HepG2 (cell line): ENCODE measurements at regions not wholly inside any gene's neighbourhood (a gene's known extent, or its start where the extent isn't known, plus 50 kb on each side); places are given as distances from the start of the nearest gene placed in this dataset.

Experiments used
- ATAC-seq: fragments of 200-7000 bp; cut with Tn5 transposase; 3 replicates; pipeline ENCODE4 v1.9.1; 2020; ENCODE audit warnings: mild to moderate bottlenecking, moderate library complexity
- BruUV-seq: library from RNA; stranded (reverse); fragments of 400-500 nt; replicated peaks from 2 replicates; lab custom pipeline; 2021; lab: Mats Ljungman, UMichigan
- CTCF ChIA-PET: fragments of 300-600 bp; formaldehyde crosslinking; extraction: SDS; loops from one replicate; lab custom pipeline; 2021; ENCODE audit warnings: low total read pairs, inconsistent platforms, low intra/inter-chr PET ratio; lab: Yijun Ruan, JAX
- POLR2A ChIA-PET: fragments of 350-600 bp; sonication (Branson Sonifier 250); formaldehyde crosslinking; loops from one replicate; lab custom pipeline; 2020; ENCODE audit warnings: antibody characterized with exemption, inconsistent platforms; lab: Yijun Ruan, JAX
- DNase-seq: peaks from one replicate; pipeline ENCODE4 v3.0.0-alpha.2; 2015; ENCODE audit warnings: low spot score
- FAIRE-seq: peaks from 3 replicates; lab custom pipeline; 2011; peaks lifted over from hg19 to GRCh38; lab: Jason Lieb, UNC
- H2AFZ ChIP-seq: one replicate; pipeline ENCODE4 v1.6.1; 2011; ENCODE audit warnings: low read length, inconsistent platforms
- H3K27ac ChIP-seq: fragments of 300-600 bp; 3 replicates; pipeline ENCODE4 v1.8.0; 2011; ENCODE audit warnings: mixed run types, mild to moderate bottlenecking, mixed read lengths, low read length, inconsistent platforms; ENCODE audit not compliant: insufficient read depth; ENCODE audit errors: extremely low read length
- H3K27me3 ChIP-seq, 2 experiments: fragments of 200-600 bp in 1 of 2; 2 replicates in 1 of 2; 3 replicates in 1 of 2; pipeline versions ENCODE4 v1.6.0 to v1.8.0; 2011; ENCODE audit warnings: low read length in 2 of 2, mild to moderate bottlenecking in 2 of 2, moderate library complexity in 2 of 2, inconsistent platforms in 1 of 2; ENCODE audit not compliant: insufficient read depth in 2 of 2, control insufficient read depth in 1 of 2
- H3K36me3 ChIP-seq, 2 experiments: fragments of 200-600 bp in 1 of 2; replicated peaks in 1 of 2; 2 replicates in 1 of 2; 3 replicates in 1 of 2; pipeline versions ENCODE4 v1.5.1 to v1.8.0; 2011; ENCODE audit warnings: low read length in 2 of 2, inconsistent platforms in 1 of 2; ENCODE audit not compliant: insufficient read depth in 2 of 2, control insufficient read depth in 1 of 2
- H3K4me1 ChIP-seq: 2 replicates; pipeline ENCODE4 v1.5.1; 2012; ENCODE audit warnings: low read length, inconsistent platforms; ENCODE audit not compliant: insufficient read depth
- H3K4me2 ChIP-seq: 2 replicates; pipeline ENCODE4 v1.6.0; 2011; ENCODE audit warnings: low read depth, low read length, inconsistent platforms
- H3K4me3 ChIP-seq, 3 experiments: fragments of 200-600 bp in 1 of 3; sonication (generic), shearing (Covaris generic) in 1 of 3; replicated peaks in 1 of 3; 2 replicates each; pipeline ENCODE4 v1.5.1; 2011 to 2016; ENCODE audit warnings: low read length in 3 of 3, inconsistent platforms in 2 of 3, low read depth in 2 of 3, mild to moderate bottlenecking in 2 of 3, control low read depth in 1 of 3, mixed read lengths in 1 of 3; ENCODE audit not compliant: insufficient read depth in 1 of 3
- H3K79me2 ChIP-seq: one replicate; pipeline ENCODE4 v1.6.1; 2011; ENCODE audit warnings: low read length, inconsistent platforms; ENCODE audit not compliant: insufficient read depth
- H3K9ac ChIP-seq: 2 replicates; pipeline ENCODE4 v1.6.0; 2011; ENCODE audit warnings: mild to moderate bottlenecking, low read depth, low read length, inconsistent platforms; ENCODE audit not compliant: insufficient read depth
- H3K9me3 ChIP-seq: 2 replicates; pipeline ENCODE4 v1.5.1; 2012; ENCODE audit warnings: mild to moderate bottlenecking, low read length
- H4K20me1 ChIP-seq: 2 replicates; pipeline ENCODE4 v1.6.0; 2011; ENCODE audit warnings: inconsistent platforms, mild to moderate bottlenecking, low read length, moderate library complexity; ENCODE audit not compliant: insufficient read depth
- CBX2 ChIP-seq, 2 experiments: fragments of 200-600 bp in 1 of 2; sonication (generic); formaldehyde crosslinking in 1 of 2; IDR thresholded peaks; 2 replicates each; pipeline versions ENCODE4 v1.7.0 to v1.8.1; 2018 to 2022; ENCODE audit warnings: low read depth in 2 of 2, low read length in 1 of 2, mild to moderate bottlenecking in 1 of 2, missing genetic modification reagents in 1 of 2
- JDP2 ChIP-seq: sonication (generic); formaldehyde crosslinking; IDR thresholded peaks from 2 replicates; pipeline ENCODE4 v1.8.1; 2022; ENCODE audit warnings: missing genetic modification reagents, borderline replicate concordance
- MED13 ChIP-seq: sonication (generic); formaldehyde crosslinking; IDR thresholded peaks from 2 replicates; pipeline ENCODE4 v1.5.0; 2020; ENCODE audit warnings: missing genetic modification reagents
- NCOR1 ChIP-seq: fragments of 200-600 bp; sonication (generic); IDR thresholded peaks from 2 replicates; pipeline ENCODE4 v1.7.0; 2017; ENCODE audit warnings: antibody characterized with exemption, low read length, borderline replicate concordance
- SP1 ChIP-seq, 2 experiments: fragments of 450-650 bp in 1 of 2; sonication (generic) in 1 of 2; formaldehyde crosslinking in 1 of 2; IDR thresholded peaks; 2 replicates each; pipeline versions ENCODE4 v1.4.0 to v1.6.1; 2016 to 2020; ENCODE audit warnings: missing genetic modification reagents in 1 of 2
- SRY ChIP-seq: sonication (generic); formaldehyde crosslinking; IDR thresholded peaks from 2 replicates; pipeline ENCODE4 v1.8.0; 2022; ENCODE audit warnings: mild to moderate bottlenecking, missing genetic modification reagents
- ZBTB39 ChIP-seq: sonication (generic); formaldehyde crosslinking; IDR thresholded peaks from 2 replicates; pipeline ENCODE4 v1.5.0; 2020; ENCODE audit warnings: missing genetic modification reagents
- WGBS: methylation state at CpG from one replicate; pipeline ENCODE4 v1.1.6; 2017; ENCODE audit warnings: low lambda C conversion rate; 5-methylcytosine and 5-hydroxymethylcytosine counted together
- in situ Hi-C: cut with HindIII; loops from 2 replicates; pipeline ENCODE4 v1.10.0; 2017; ENCODE audit warnings: low pct_unique_long_range_greater_than_20kb; ENCODE audit not compliant: extremely low pct_ligation_motif_present
- intact Hi-C: fragments of 100-400 bp; cut with micrococcal nuclease; formaldehyde crosslinking; loops from one replicate; pipeline ENCODE4 v1.10.0; 2022; ENCODE audit not compliant: unreplicated experiment
- TF ChIP-seq, protein P1 (sequence below): sonication (generic); formaldehyde crosslinking; IDR thresholded peaks from 2 replicates; pipeline ENCODE4 v1.8.0; 2022; ENCODE audit warnings: missing genetic modification reagents, mild to moderate bottlenecking, borderline replicate concordance

GRCh38 chr21:16536643-16537434 lies 807.1 kb downstream of the USP25 start:
- no peak overlapping the region for H2AFZ ChIP-seq
- FAIRE-seq = no peak
- no peak for TF ChIP-seq NCOR1
- TF ChIP-seq, protein P1, sequence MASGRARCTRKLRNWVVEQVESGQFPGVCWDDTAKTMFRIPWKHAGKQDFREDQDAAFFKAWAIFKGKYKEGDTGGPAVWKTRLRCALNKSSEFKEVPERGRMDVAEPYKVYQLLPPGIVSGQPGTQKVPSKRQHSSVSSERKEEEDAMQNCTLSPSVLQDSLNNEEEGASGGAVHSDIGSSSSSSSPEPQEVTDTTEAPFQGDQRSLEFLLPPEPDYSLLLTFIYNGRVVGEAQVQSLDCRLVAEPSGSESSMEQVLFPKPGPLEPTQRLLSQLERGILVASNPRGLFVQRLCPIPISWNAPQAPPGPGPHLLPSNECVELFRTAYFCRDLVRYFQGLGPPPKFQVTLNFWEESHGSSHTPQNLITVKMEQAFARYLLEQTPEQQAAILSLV (CRISPR knock-in tag) = no peak
- no peak for TF ChIP-seq SRY
- no peak for TF ChIP-seq CBX2 (IDR thresholded peaks at IDR 0.05; ENCODE audit: low read depth, low read length)
- no peak for TF ChIP-seq CBX2 (CRISPR knock-in tag; IDR thresholded peaks at IDR 0.05; ENCODE audit: low read depth)
- TF ChIP-seq SP1 (IDR thresholded peaks at IDR 0.05) = no peak
- no peak for TF ChIP-seq SP1 (CRISPR knock-in tag; IDR thresholded peaks at IDR 0.05)
- no peak for TF ChIP-seq JDP2 (CRISPR knock-in tag)
- no peak for TF ChIP-seq MED13 (CRISPR knock-in tag)
- no peak for TF ChIP-seq ZBTB39
- ChIA-PET CTCF (no interaction called here), POLR2A (no interaction called here)
- 38% methylated on average over 12 of the region's 12 CpGs for WGBS
- no peaks in the 10 kb centered on the region for H3K79me2 ChIP-seq
- no peak overlapping the region for H3K9ac ChIP-seq
- H3K4me1 ChIP-seq = no peaks in the 10 kb centered on the region
- in situ Hi-C loops (no loop called here), intact Hi-C loops (no loop called here)
- H3K36me3 ChIP-seq = no peaks in the 10 kb centered on the region
- no peak for ATAC-seq
- no peaks in the 10 kb centered on the region for H4K20me1 ChIP-seq
- no peak overlapping the region for H3K4me2 ChIP-seq
- H3K27me3 ChIP-seq = no peaks in the 10 kb centered on the region
- H3K9me3 ChIP-seq = no peaks in the 10 kb centered on the region
- DNase-seq = no peak
- BruUV-seq = no TSS peak
- no peak overlapping the region for H3K27ac ChIP-seq
- H3K4me3 ChIP-seq = no peak overlapping the region
